ENCODE measurements at regions not wholly inside any gene's neighbourhood (a gene's known extent, or its start where the extent isn't known, plus 50 kb on each side); places are given as distances from the start of the nearest gene placed in this dataset.

- TF ChIP-seq CUX1 (IDR thresholded peaks at IDR 0.05; ENCODE audit: insufficient replicate concordance, low read depth, low read length), result no peak
- TF ChIP-seq MTA3 (IDR thresholded peaks at IDR 0.05; ENCODE audit: borderline replicate concordance, low read length), result no peak
- TF ChIP-seq SREBF2 (IDR thresholded peaks at IDR 0.05; ENCODE audit: low read length), result no peak
- no peak for TF ChIP-seq CTCF (IDR thresholded peaks at IDR 0.05 in 2 of 3, conservative IDR thresholded peaks at IDR 0.05 in 1 of 3; ENCODE audit: control insufficient read depth in 2 of 3, extremely low read depth in 1 of 3, insufficient read depth in 1 of 3, low read depth in 3 of 3, low read length in 3 of 3)
- TF ChIP-seq CBX5 (IDR thresholded peaks at IDR 0.05; ENCODE audit: low read depth), result no peak
- no peak for TF ChIP-seq NBN (IDR thresholded peaks at IDR 0.05)
These were observed 777.0 kb upstream of the SLITRK1 start for GRCh38 chr13:84659359-84659661.
